GM21367 (cell line): ENCODE measurements at regions not wholly inside any gene's neighbourhood (a gene's known extent, or its start where the extent isn't known, plus 50 kb on each side); places are given as distances from the start of the nearest gene placed in this dataset.
"Not testable (repeated sequence)": the region's sequence is repeated elsewhere in the genome, so short reads cannot be mapped to it uniquely, and the experiment has no call there.

ENCODE experiments used
- ATAC-seq: cut with Tn5 transposase; IDR thresholded peaks from one replicate; pipeline ENCODE4 v1.9.1; 2021; ENCODE audit not compliant: unreplicated experiment

GRCh38 chrX:122270809-122271494 lies 913.1 kb upstream of the GRIA3 start:
- no peak for ATAC-seq

DNA sequence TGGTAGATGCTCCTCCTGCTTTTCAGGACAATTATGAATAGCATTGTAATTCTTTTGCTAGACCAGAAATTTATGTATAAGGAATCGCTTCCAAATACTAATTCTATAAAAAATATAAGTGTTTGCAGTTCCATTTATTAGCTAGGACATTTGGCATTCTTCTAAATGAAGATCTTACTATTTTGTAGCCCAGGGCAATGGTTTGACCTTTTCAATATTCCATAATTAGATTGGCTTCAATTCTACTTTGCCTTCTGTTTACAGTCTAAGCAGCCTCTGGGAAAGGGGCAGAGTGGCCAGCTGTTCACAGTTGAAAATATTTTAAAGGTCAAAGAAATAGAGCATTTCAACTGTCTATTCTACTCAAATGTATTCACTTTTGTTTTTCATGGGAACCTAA lies 912.1 kb upstream of the GRIA3 start:
- no peak for ATAC-seq

- no peak for ATAC-seq
Measured at GRCh38 chrX:122279746-122280145, 904.3 kb upstream of the GRIA3 start.

GRCh38 chrX:122299822-122300221 lies 884.3 kb upstream of the GRIA3 start:
- not testable (repeated sequence) for ATAC-seq

DNA sequence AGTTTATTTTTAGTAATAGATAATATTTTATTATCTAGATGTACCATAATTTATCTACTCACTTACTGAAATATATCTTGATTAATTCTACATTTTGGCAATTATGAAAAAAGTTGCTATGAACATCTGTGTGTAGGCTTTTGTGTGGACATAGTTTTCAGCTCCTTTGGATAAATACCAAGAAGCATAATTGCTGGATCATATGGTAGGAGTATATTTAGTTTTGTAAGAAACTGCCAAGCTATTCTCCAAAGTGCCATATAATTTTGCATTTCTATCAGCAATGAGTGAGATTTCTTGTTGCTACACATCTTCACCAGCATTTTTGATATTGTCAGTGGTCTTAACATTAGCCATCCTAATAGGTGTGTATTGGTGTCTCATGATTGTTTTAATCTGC lies 882.6 kb upstream of the GRIA3 start:
- no peak for ATAC-seq

DNA sequence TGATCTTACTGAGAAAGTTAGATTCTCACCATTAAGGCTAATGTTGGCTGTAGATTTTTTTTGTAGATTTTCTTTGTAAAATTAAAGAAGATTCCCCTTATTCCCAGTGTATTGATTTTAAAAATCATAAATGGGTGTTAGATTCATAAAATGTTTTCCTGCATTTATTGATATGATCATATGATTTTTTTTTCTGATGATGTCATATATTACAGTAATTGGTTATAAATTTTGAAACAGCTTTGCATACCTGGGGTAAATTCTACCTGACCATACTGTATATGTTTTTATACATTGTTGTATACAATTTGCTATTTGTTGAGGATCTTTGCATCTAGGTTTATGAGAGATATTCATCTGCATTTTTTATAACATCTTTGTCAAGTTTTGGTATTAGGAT lies 880.3 kb upstream of the GRIA3 start:
- ATAC-seq = no peak

DNA sequence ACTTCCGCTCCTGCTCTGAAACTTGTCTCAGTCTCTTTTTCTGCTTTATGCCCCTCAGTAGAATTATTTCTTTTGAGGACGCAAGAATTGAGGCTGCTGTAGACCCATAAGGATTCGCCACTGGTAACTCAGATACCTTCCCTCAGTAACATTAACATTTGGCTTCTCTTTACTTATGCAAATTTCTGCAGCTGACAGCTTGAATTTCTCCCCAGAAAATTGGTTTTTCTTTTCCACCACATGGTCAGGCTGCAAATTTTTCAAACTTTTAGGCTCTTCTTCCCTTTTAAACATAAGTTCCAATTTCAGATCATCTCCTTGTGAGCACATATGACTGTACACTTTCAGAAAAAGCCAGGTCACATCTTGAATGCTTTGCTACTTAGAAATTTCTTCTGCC lies 839.3 kb upstream of the GRIA3 start:
- ATAC-seq = no peak

DNA sequence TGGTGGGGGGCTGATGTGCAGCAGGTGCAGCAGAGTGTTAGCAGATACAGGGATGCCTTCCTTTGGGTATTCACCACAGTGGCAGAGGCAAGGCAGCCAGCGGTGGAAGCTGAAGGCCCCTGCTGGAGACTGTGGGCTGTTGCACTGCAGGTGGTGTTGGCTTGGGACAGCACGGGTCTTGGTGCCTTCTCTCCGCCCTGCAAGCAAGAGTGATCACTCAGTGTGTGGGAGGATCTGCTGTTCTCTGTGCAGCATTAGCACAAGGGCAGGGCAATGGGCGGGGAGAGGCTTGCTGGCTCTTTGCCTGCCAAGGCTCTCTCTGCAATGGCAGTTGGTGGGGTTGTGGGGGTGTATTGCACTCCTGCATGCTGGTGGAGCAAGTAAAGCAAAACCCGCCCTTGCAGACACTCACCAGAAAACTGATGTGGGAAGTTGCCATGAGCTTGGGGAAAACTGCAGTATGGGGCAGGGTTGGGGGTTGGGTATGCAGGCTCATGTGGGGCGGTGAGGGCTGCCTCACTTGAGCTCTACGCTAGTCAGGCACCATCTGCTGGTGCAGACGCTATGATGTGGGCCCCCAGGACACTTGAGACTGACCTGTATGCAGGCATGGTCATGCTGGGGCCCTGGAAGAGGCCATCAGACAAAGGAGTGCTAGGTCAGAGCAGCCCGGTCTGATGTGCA lies 820.8 kb upstream of the GRIA3 start:
- ATAC-seq = no peak

DNA sequence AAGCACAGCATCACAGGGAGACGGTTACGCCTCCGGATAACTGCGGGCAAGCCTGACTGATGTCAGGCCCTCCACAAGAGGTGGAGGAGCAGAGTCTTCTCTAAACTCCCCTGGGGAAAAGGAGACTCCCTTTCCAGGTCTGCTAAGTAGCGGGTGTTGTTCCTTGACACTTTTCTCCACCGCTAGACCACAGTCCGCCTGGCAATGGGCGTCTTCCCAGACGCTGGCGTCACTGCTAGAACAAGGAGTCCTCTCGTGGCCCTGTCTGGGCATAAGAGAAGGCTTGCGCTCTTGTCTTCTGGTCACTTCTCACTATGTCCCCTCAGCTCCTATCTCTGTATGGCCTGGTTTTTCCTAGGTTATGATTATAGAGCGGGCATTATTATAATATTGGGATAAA lies 808.5 kb upstream of the GRIA3 start:
- not testable (repeated sequence) for ATAC-seq

GRCh38 chrX:122389005-122389404 lies 795.1 kb upstream of the GRIA3 start:
- ATAC-seq = no peak

DNA sequence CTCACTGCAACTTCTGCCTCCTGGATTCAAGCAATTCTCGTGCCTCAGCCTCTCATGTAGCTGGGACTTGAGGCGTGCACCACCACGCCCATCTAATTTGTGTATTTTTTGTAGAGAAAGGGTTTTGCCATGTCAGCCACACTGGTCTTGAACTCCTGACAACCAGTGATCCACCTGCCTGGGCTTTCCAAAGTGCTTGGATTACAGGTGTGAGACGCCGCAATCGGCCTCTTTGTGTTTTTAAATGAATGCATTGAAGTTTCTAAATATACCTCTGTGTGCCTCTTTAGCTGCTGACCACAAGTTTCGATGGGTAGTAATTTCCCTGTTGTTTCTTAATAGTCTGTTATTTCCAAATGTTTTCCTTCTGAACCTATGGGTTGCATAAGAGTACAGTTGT lies 765.3 kb upstream of the GRIA3 start:
- ATAC-seq = no peak

- ATAC-seq = no peak
Measured at GRCh38 chrX:122421434-122422121, 762.5 kb upstream of the GRIA3 start.

- ATAC-seq = no peak
Measured at GRCh38 chrX:122422547-122422946, 761.5 kb upstream of the GRIA3 start.

- ATAC-seq = no peak
Measured at GRCh38 chrX:122434942-122435341, 749.1 kb upstream of the GRIA3 start.

- ATAC-seq = no peak
Measured at GRCh38 chrX:122439831-122440230, 744.2 kb upstream of the GRIA3 start.

DNA sequence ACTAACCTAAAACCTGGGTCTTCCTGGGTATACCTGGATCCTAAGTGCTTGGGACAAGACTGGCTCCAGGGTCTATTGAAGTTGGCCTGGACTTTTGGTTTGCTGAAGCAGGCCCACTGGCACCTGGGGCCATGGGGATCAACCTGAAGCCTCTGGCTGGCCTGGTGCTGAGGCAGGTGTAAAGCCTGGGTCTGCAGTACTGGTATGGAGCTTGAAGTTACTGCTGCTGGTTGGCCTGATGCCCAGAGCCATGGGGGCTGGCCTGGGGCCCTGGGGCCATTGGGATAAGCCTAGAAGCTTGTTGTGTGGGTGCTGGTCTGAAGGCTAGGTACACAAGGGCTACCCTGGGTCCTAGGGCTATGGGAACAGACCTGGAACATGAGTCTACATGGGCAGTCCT lies 743.2 kb upstream of the GRIA3 start:
- ATAC-seq = no peak

GRCh38 chrX:122441451-122441850 lies 742.6 kb upstream of the GRIA3 start:
- ATAC-seq = no peak

DNA sequence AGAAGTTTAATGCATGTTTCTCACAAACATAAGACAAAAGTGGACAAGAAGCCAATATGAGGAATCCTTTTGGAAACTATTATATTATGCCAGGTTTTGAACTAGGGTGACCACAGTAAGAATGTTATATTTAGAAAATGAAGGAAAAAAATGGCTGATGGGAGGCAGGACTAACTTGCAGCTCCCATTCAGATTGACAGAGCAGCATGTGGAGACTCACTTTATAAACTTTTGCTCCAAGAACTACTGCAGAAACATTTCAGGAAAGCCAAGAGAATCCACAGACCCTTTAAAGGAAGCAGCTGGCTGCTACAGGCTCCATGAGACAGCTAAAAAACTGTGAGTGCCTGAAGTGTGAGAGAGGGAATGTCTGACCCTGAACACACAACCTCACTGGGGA lies 738.6 kb upstream of the GRIA3 start:
- ATAC-seq = no peak

- ATAC-seq = no peak
Measured at GRCh38 chrX:122464341-122464740, 719.7 kb upstream of the GRIA3 start.

DNA sequence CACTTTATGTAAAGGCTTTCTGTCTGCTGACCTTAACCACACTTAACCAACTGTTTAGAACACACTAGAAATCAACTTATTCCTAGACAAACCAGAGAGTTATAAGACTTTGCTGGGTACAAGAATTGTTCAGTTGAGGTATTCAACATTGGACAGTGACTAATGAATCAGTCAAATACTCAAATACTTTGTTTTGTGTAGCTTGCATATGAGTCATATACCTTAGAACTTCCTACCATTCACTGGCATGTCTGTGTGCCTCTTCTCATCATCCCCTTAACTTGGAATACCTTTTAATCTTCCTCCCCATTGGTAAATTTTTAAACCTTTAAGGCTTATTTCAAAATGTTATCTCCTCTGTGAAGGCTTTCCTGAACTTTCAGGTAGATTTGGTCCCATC lies 708.8 kb upstream of the GRIA3 start:
- ATAC-seq = no peak

- ATAC-seq = no peak
Measured at GRCh38 chrX:122500556-122500955, 683.5 kb upstream of the GRIA3 start.

DNA sequence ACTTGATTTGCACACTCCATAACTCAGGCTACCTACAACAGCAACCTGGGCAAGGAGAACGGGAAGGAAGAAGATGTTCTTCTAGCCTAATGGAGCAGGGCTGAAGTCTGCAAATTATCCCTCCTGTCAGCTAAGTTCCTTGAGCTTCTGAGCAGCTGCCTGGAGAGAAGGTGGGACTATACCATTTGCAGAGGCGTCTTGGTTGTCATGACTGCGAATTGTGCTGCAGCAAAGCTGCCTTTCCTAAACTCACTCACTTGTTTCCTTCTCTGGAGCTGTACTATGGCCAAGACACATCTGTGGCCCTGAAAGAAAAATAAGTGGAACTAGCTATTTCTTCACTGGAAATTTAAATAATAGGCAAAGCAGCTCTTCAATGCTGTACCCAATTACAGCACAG lies 682.4 kb upstream of the GRIA3 start:
- no peak for ATAC-seq
